ENCODE measurements at regions not wholly inside any gene's neighbourhood (a gene's known extent, or its start where the extent isn't known, plus 50 kb on each side); places are given as distances from the start of the nearest gene placed in this dataset.

GRCh38 chr1:235030919-235031596, 97.6 kb downstream of the TOMM20 start:
- TF ChIP-seq CTCF (conservative IDR thresholded peaks at IDR 0.05; ENCODE audit: low read length) (no peak), EZH2phosphoT487 (IDR thresholded peaks at IDR 0.05; ENCODE audit: borderline replicate concordance, low read depth, low read length) (no peak)

All from OCI-LY7 (cell line).